GM12878 (cell line): ENCODE measurements at regions not wholly inside any gene's neighbourhood (a gene's known extent, or its start where the extent isn't known, plus 50 kb on each side); places are given as distances from the start of the nearest gene placed in this dataset.

Source experiments
- ATAC-seq: fragments of 200-7000 bp; cut with Tn5 transposase; 3 replicates; pipeline ENCODE4 v1.9.1; 2020; ENCODE audit warnings: mild to moderate bottlenecking, moderate library complexity
- BruUV-seq: library from RNA; stranded (reverse); fragments of 400-500 nt; replicated peaks from 2 replicates; lab custom pipeline; 2021; lab: Mats Ljungman, UMichigan
- CTCF ChIA-PET: fragments of 300-600 bp; sonication (Branson Sonifier 250); formaldehyde crosslinking; extraction: SDS; loops from one replicate; lab custom pipeline; 2021; ENCODE audit warnings: inconsistent platforms; lab: Yijun Ruan, JAX
- POLR2A ChIA-PET: fragments of 350-600 bp; formaldehyde crosslinking; extraction: SDS; loops from one replicate; lab custom pipeline; 2021; ENCODE audit warnings: inconsistent platforms; lab: Charles Lee
- RAD21 ChIA-PET: fragments of 300-600 bp; sonication (Branson Sonifier 250); formaldehyde crosslinking; loops from one replicate; lab custom pipeline; 2023; ENCODE audit warnings: antibody characterized with exemption; ENCODE audit not compliant: unreplicated experiment; lab: Charles Lee
- SMC1A ChIA-PET: fragments of 300-600 bp; sonication (Branson Sonifier 250); formaldehyde crosslinking; loops from one replicate; lab custom pipeline; 2023; ENCODE audit not compliant: unreplicated experiment, uncharacterized antibody; lab: Charles Lee
- DNase-seq: peaks from one replicate; pipeline ENCODE4 v3.0.0-alpha.2; 2011; ENCODE audit warnings: low read depth, low spot score
- FAIRE-seq: peaks from 3 replicates; lab custom pipeline; 2011; peaks lifted over from hg19 to GRCh38; lab: Jason Lieb, UNC
- H2AFZ ChIP-seq: 2 replicates; pipeline ENCODE4 v1.6.0; 2011; ENCODE audit warnings: low read depth, low read length, control low read depth; ENCODE audit not compliant: control insufficient read depth
- H3K27ac ChIP-seq: 2 replicates; pipeline ENCODE4 v1.5.1; 2011; ENCODE audit warnings: control low read depth; ENCODE audit not compliant: control insufficient read depth, insufficient read depth
- H3K27me3 ChIP-seq, 2 experiments: replicated peaks in 1 of 2; 2 replicates each; pipeline versions ENCODE4 v1.6.0 to v1.6.1; 2011; ENCODE audit warnings: low read length in 1 of 2; ENCODE audit not compliant: control insufficient read depth in 2 of 2, insufficient read depth in 2 of 2
- H3K36me3 ChIP-seq, 2 experiments: 2 replicates each; pipeline ENCODE4 v1.5.1; 2011; ENCODE audit warnings: low read length in 1 of 2; ENCODE audit not compliant: control insufficient read depth in 2 of 2, insufficient read depth in 2 of 2
- H3K4me1 ChIP-seq: 2 replicates; pipeline ENCODE4 v1.6.1; 2011; ENCODE audit warnings: mild to moderate bottlenecking, low read length, moderate library complexity, mixed read lengths; ENCODE audit not compliant: control insufficient read depth, insufficient read depth
- H3K4me2 ChIP-seq: 2 replicates; pipeline ENCODE4 v1.6.0; 2011; ENCODE audit warnings: control low read depth; ENCODE audit not compliant: control insufficient read depth, insufficient read depth
- H3K4me3 ChIP-seq: fragments of 200-600 bp; sonication (generic); 2 replicates; pipeline ENCODE4 v1.5.1; 2016
- H3K79me2 ChIP-seq: 2 replicates; pipeline ENCODE4 v1.6.0; 2011; ENCODE audit warnings: low read length; ENCODE audit not compliant: control insufficient read depth, insufficient read depth
- H3K9ac ChIP-seq: 2 replicates; pipeline ENCODE4 v1.8.0; 2011; ENCODE audit warnings: low read length, control low read depth, mixed read lengths; ENCODE audit not compliant: control insufficient read depth, insufficient read depth
- H3K9me3 ChIP-seq: replicated peaks from 3 replicates; pipeline ENCODE4 v1.5.1; 2011; ENCODE audit warnings: mild to moderate bottlenecking, low read length; ENCODE audit not compliant: control insufficient read depth, insufficient read depth
- H4K20me1 ChIP-seq: 2 replicates; pipeline ENCODE4 v1.6.0; 2011; ENCODE audit not compliant: control insufficient read depth, insufficient read depth
- ATF7 ChIP-seq: fragments of 450-650 bp; IDR thresholded peaks from 2 replicates; pipeline ENCODE4 v1.6.1; 2016; ENCODE audit warnings: low read depth, mild to moderate bottlenecking
- BACH1 ChIP-seq: fragments of 450-650 bp; IDR thresholded peaks from 2 replicates; pipeline ENCODE4 v1.6.1; 2017; ENCODE audit warnings: mild to moderate bottlenecking, borderline replicate concordance
- BHLHE40 ChIP-seq, 2 experiments: fragments of 450-650 bp in 1 of 2; IDR thresholded peaks; 2 replicates each; pipeline ENCODE4 v1.6.1; 2011 to 2017; ENCODE audit warnings: low read depth in 2 of 2, borderline replicate concordance in 1 of 2, improper control_type of control experiment in 1 of 2, low read length in 1 of 2, mild to moderate bottlenecking in 1 of 2
- CHD4 ChIP-seq: fragments of 200-600 bp; sonication (generic); IDR thresholded peaks from 2 replicates; pipeline ENCODE4 v1.6.1; 2016; ENCODE audit warnings: mild to moderate bottlenecking
- CREB1 ChIP-seq: IDR thresholded peaks from 2 replicates; pipeline ENCODE4 v1.6.1; 2012; ENCODE audit warnings: low read depth, mild to moderate bottlenecking, inconsistent platforms
- CREM ChIP-seq: IDR thresholded peaks from 2 replicates; pipeline ENCODE4 v1.6.1; 2014; ENCODE audit warnings: antibody characterized with exemption, low read depth
- ESRRA ChIP-seq: IDR thresholded peaks from 2 replicates; pipeline ENCODE4 v1.6.1; 2012; ENCODE audit warnings: mild to moderate bottlenecking, low read length, improper control_type of control experiment
- IRF4 ChIP-seq: IDR thresholded peaks from 2 replicates; pipeline ENCODE4 v1.6.1; 2011; ENCODE audit warnings: low read depth, low read length
- JUNB ChIP-seq: IDR thresholded peaks from 2 replicates; pipeline ENCODE4 v1.6.1; 2016; ENCODE audit warnings: antibody characterized with exemption, mild to moderate bottlenecking
- MEF2A ChIP-seq: IDR thresholded peaks from 2 replicates; pipeline ENCODE4 v1.6.1; 2011; ENCODE audit warnings: low read depth, mild to moderate bottlenecking, low read length, moderate library complexity; ENCODE audit not compliant: insufficient read depth
- NFYB ChIP-seq: IDR thresholded peaks from 2 replicates; pipeline ENCODE4 v1.6.1; 2011; ENCODE audit warnings: low read depth, mild to moderate bottlenecking, low read length, improper control_type of control experiment, moderate library complexity; ENCODE audit not compliant: insufficient read depth
- POLR2AphosphoS5 ChIP-seq: IDR thresholded peaks from 2 replicates; pipeline ENCODE4 v1.6.1; 2011; ENCODE audit warnings: mild to moderate bottlenecking, low read length, inconsistent platforms
- RBBP5 ChIP-seq: fragments of 200-600 bp; sonication (generic); conservative IDR thresholded peaks from 2 replicates; pipeline ENCODE4 v1.6.1; 2016
- RUNX3 ChIP-seq: IDR thresholded peaks from 2 replicates; pipeline ENCODE4 v1.6.1; 2012; ENCODE audit warnings: low read length, inconsistent platforms
- SIN3A ChIP-seq: IDR thresholded peaks from 2 replicates; pipeline ENCODE4 v1.6.1; 2012; ENCODE audit warnings: low read depth, low read length, improper control_type of control experiment
- SIX5 ChIP-seq: IDR thresholded peaks from 2 replicates; pipeline ENCODE4 v1.6.1; 2011; ENCODE audit warnings: mild to moderate bottlenecking, low read depth, low read length, moderate library complexity; ENCODE audit not compliant: severe bottlenecking
- SREBF2 ChIP-seq: IDR thresholded peaks from 2 replicates; pipeline ENCODE4 v1.6.1; 2012; ENCODE audit warnings: mild to moderate bottlenecking, low read length
- SUZ12 ChIP-seq: fragments of 200-600 bp; sonication (generic); IDR thresholded peaks from one replicate; pipeline ENCODE4 v1.6.1; 2018; ENCODE audit warnings: antibody characterized with exemption, mild to moderate bottlenecking; ENCODE audit not compliant: unreplicated experiment
- TAF1 ChIP-seq: IDR thresholded peaks from 2 replicates; pipeline ENCODE4 v1.6.1; 2011; ENCODE audit warnings: mild to moderate bottlenecking, low read depth, low read length, borderline replicate concordance
- ZNF217 ChIP-seq: fragments of 450-650 bp; IDR thresholded peaks from 2 replicates; pipeline ENCODE4 v1.6.1; 2017; ENCODE audit warnings: antibody characterized with exemption, mild to moderate bottlenecking
- WGBS: methylation state at CpG from one replicate; pipeline ENCODE4 v1.1.6; 2016; ENCODE audit warnings: low lambda C conversion rate; ENCODE audit not compliant: insufficient replicate concordance, insufficient coverage; ENCODE audit errors: missing lambda C conversion rate; 5-methylcytosine and 5-hydroxymethylcytosine counted together
- in situ Hi-C: fragments of 300-500 bp; cut with MboI; formaldehyde crosslinking; loops from 9 replicates; pipeline ENCODE4 v1.14.3; 2018; ENCODE audit warnings: mixed read lengths
- intact Hi-C: fragments of 100-400 bp; cut with micrococcal nuclease; formaldehyde crosslinking; loops from one replicate; pipeline ENCODE4 v1.14.2; 2022; ENCODE audit not compliant: unreplicated experiment
- TF ChIP-seq, protein P1 (sequence below): fragments of 150-350 bp; IDR thresholded peaks from 2 replicates; pipeline ENCODE4 v1.6.1; 2014; ENCODE audit warnings: mild to moderate bottlenecking, low read depth, low read length
- TF ChIP-seq, protein P2 (sequence below): fragments of 450-650 bp; formaldehyde crosslinking; IDR thresholded peaks from 2 replicates; pipeline ENCODE4 v1.5.0; 2022; ENCODE audit warnings: mild to moderate bottlenecking, missing genetic modification characterization

DNA sequence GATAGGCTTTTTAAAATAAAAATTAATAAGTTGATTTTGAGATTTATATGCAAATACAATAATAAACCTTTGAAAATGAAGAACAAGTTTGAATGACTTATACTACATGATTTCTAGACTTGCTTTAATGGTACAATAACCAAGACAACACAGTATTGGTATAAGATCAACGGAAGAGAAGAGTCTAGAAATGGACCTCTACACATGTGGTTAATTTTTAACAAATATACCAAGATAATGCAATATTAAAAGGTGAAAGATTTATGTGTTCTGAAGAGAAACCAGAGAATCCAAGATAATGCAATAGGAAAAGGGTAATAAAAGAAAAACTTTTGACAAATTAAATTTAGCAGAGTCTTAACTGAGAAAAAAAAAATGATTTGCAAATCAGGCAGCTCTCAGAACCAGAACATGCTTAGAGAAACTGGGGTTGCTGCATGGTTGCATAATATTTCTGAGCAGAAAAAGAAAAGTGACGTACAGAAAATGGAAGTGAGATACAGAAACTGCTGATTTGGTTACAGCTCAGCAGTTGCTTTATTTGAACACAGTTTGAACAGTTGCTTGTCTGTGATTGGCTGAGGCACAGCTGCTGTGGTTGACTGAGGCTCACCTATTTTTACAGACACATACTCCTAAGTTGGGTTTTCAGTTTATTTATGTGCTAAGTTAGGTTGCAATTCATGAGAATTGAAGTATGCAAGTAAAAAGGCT lies 365.9 kb downstream of the CRPPA start:
- H3K4me3 ChIP-seq: no peak overlapping the region
- CTCF ChIA-PET: no interaction called here
- no TSS peak for BruUV-seq
- H3K79me2 ChIP-seq: no peaks in the 10 kb centered on the region
- SMC1A ChIA-PET: no interaction called here
- in situ Hi-C loops: loop anchor here (25.0 kb wide), 1 partner anchor 1343 kb away; no protein-coding TSS in a partner anchor
- DNase-seq (no peak), ATAC-seq (peak; percentile 93), FAIRE-seq (no peak)
- no peaks in the 10 kb centered on the region for H3K4me1 ChIP-seq
- no peaks in the 10 kb centered on the region for H3K27me3 ChIP-seq
- intact Hi-C loops: no loop called here
- H3K27ac ChIP-seq: no peak overlapping the region
- RAD21 ChIA-PET: no interaction called here
- 0% methylated on average over 2 of the region's 2 CpGs for WGBS
- H2AFZ ChIP-seq: no peak overlapping the region
- H4K20me1 ChIP-seq: no peaks in the 10 kb centered on the region
- POLR2A ChIA-PET: no interaction called here
- H3K36me3 ChIP-seq: no peaks in the 10 kb centered on the region
- no peak overlapping the region for H3K4me2 ChIP-seq
- no peak overlapping the region for H3K9ac ChIP-seq
- H3K9me3 ChIP-seq: no peaks in the 10 kb centered on the region
- TF ChIP-seq CHD4: no peak
- 0 out of 2 replicates have a peak, but pooled peaks have one; percentile 39 for TF ChIP-seq CREM
- TF ChIP-seq, protein P1, sequence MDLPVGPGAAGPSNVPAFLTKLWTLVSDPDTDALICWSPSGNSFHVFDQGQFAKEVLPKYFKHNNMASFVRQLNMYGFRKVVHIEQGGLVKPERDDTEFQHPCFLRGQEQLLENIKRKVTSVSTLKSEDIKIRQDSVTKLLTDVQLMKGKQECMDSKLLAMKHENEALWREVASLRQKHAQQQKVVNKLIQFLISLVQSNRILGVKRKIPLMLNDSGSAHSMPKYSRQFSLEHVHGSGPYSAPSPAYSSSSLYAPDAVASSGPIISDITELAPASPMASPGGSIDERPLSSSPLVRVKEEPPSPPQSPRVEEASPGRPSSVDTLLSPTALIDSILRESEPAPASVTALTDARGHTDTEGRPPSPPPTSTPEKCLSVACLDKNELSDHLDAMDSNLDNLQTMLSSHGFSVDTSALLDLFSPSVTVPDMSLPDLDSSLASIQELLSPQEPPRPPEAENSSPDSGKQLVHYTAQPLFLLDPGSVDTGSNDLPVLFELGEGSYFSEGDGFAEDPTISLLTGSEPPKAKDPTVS: no peak
- no peak for TF ChIP-seq SUZ12
- no peak for TF ChIP-seq IRF4
- no peak for TF ChIP-seq POLR2AphosphoS5
- no peak for TF ChIP-seq RBBP5
- peak; percentile 39 for TF ChIP-seq RUNX3
- peak; percentile 66 for TF ChIP-seq CREB1
- TF ChIP-seq, protein P2, sequence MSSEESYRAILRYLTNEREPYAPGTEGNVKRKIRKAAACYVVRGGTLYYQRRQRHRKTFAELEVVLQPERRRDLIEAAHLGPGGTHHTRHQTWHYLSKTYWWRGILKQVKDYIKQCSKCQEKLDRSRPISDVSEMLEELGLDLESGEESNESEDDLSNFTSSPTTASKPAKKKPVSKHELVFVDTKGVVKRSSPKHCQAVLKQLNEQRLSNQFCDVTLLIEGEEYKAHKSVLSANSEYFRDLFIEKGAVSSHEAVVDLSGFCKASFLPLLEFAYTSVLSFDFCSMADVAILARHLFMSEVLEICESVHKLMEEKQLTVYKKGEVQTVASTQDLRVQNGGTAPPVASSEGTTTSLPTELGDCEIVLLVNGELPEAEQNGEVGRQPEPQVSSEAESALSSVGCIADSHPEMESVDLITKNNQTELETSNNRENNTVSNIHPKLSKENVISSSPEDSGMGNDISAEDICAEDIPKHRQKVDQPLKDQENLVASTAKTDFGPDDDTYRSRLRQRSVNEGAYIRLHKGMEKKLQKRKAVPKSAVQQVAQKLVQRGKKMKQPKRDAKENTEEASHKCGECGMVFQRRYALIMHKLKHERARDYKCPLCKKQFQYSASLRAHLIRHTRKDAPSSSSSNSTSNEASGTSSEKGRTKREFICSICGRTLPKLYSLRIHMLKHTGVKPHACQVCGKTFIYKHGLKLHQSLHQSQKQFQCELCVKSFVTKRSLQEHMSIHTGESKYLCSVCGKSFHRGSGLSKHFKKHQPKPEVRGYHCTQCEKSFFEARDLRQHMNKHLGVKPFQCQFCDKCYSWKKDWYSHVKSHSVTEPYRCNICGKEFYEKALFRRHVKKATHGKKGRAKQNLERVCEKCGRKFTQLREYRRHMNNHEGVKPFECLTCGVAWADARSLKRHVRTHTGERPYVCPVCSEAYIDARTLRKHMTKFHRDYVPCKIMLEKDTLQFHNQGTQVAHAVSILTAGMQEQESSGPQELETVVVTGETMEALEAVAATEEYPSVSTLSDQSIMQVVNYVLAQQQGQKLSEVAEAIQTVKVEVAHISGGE (CRISPR knock-in tag): no peak
- peak; percentile 10; the same call in 1 of the 2 replicates for TF ChIP-seq NFYB
- no peak for TF ChIP-seq ESRRA
- no peak for TF ChIP-seq SREBF2
- no peak for TF ChIP-seq TAF1
- TF ChIP-seq SIN3A: no peak
- no peak for TF ChIP-seq ATF7
- no peak for TF ChIP-seq BHLHE40 (IDR thresholded peaks at IDR 0.05; ENCODE audit: borderline replicate concordance in 1 of 2, low read depth in 2 of 2, low read length in 1 of 2)
- TF ChIP-seq SIX5: no peak
- 0 out of 2 replicates have a peak, but pooled peaks have one; percentile 38 for TF ChIP-seq MEF2A
- TF ChIP-seq BACH1: no peak
- TF ChIP-seq JUNB: no peak
- TF ChIP-seq ZNF217: no peak
